Left lung (tissue), 4 donors: ENCODE measurements at regions not wholly inside any gene's neighbourhood (a gene's known extent, or its start where the extent isn't known, plus 50 kb on each side); places are given as distances from the start of the nearest gene placed in this dataset.

Experiments
- ATAC-seq: fragments of 200-7000 bp; cut with Tn5 transposase; one replicate; pipeline ENCODE4 v1.9.1; 2020; ENCODE audit warnings: moderate library complexity
- DNase-seq, 4 donors: peaks; one replicate each; pipeline ENCODE4 v3.0.0-alpha.2; 2013 to 2020
- H3K27ac ChIP-seq, 2 donors: fragments of 200-600 bp; sonication (generic) in 1 of 2; one replicate each; pipeline versions ENCODE4 v1.5.0 to v1.8.0; 2020 to 2021
- H3K27me3 ChIP-seq, 2 donors: fragments of 200-600 bp; sonication (generic) in 1 of 2; one replicate each; pipeline versions ENCODE4 v1.5.0 to v1.8.0; 2020 to 2021
- H3K36me3 ChIP-seq, 2 donors: fragments of 200-600 bp; sonication (generic) in 1 of 2; one replicate each; pipeline versions ENCODE4 v1.5.0 to v1.8.0; 2020 to 2021
- H3K4me1 ChIP-seq, 2 donors: fragments of 200-600 bp; one replicate each; pipeline ENCODE4 v1.8.0; 2021
- H3K4me3 ChIP-seq, 2 donors: fragments of 200-600 bp; sonication (generic) in 1 of 2; one replicate each; pipeline versions ENCODE4 v1.5.0 to v1.8.0; 2020 to 2021; ENCODE audit warnings: mild to moderate bottlenecking in 1 of 2
- H3K9me3 ChIP-seq, 2 donors: fragments of 200-600 bp; sonication (generic) in 1 of 2; one replicate each; pipeline versions ENCODE4 v1.5.0 to v1.8.0; 2020 to 2021
- CTCF ChIP-seq, 2 donors: fragments of 200-600 bp; sonication (generic) in 1 of 2; IDR thresholded peaks; one replicate each; pipeline versions ENCODE4 v1.5.0 to v1.8.0; 2021; ENCODE audit warnings: antibody characterized with exemption in 2 of 2
- intact Hi-C, 2 donors: fragments of 100-400 bp; cut with DNase I; formaldehyde crosslinking; loops; one replicate each; pipeline versions ENCODE4 v1.11.2 to v1.14.2; 2022
- donor health status: DM: no; HTN: yes; CAD: no.
- donor health status: DM: no; HTN: no; CAD: no.

- no peaks in the 10 kb centered on the region for H3K4me1 ChIP-seq
- DNase-seq (no peak), ATAC-seq (no peak)
These were observed 450.5 kb upstream of the MPDZ start for GRCh38 chr9:13729955-13730354.

GRCh38 chr9:13728917-13729811, 449.7 kb upstream of the MPDZ start:
- ATAC-seq (no peak), DNase-seq (no peak)
- H3K27ac ChIP-seq: no peak overlapping the region
- intact Hi-C loops: no loop called here
- no peaks in the 10 kb centered on the region for H3K27me3 ChIP-seq
- H3K9me3 ChIP-seq: no peaks in the 10 kb centered on the region
- H3K4me1 ChIP-seq: no peaks in the 10 kb centered on the region
- no peak overlapping the region for H3K4me3 ChIP-seq
- H3K36me3 ChIP-seq: no peaks in the 10 kb centered on the region
- TF ChIP-seq CTCF (IDR thresholded peaks at IDR 0.05): no peak

More at GRCh38 chr9:13729955-13730354, 450.5 kb upstream of the MPDZ start:
- H3K27ac ChIP-seq: no peak overlapping the region
- intact Hi-C loops: no loop called here
- H3K4me3 ChIP-seq: no peak overlapping the region
- H3K36me3 ChIP-seq: no peaks in the 10 kb centered on the region
- H3K27me3 ChIP-seq: no peaks in the 10 kb centered on the region
- TF ChIP-seq CTCF (IDR thresholded peaks at IDR 0.05): no peak
- H3K9me3 ChIP-seq: no peaks in the 10 kb centered on the region

- Histone ChIP-seq H3K4me3 (no peak overlapping the region), H3K27me3 (no peaks in the 10 kb centered on the region), H3K36me3 (no peaks in the 10 kb centered on the region), H3K4me1 (no peaks in the 10 kb centered on the region), H3K9me3 (no peaks in the 10 kb centered on the region), H3K27ac (no peak overlapping the region)
- no peak for TF ChIP-seq CTCF (IDR thresholded peaks at IDR 0.05)
- no peak for ATAC-seq
- no peak for DNase-seq
- intact Hi-C loops: no loop called here
These were observed 448.6 kb upstream of the MPDZ start for GRCh38 chr9:13728131-13728530.

- no peak for TF ChIP-seq CTCF (IDR thresholded peaks at IDR 0.05)
- H3K27ac ChIP-seq: no peak overlapping the region
- no peak for ATAC-seq
- no peaks in the 10 kb centered on the region for H3K4me1 ChIP-seq
- intact Hi-C loops: no loop called here
- peaks cover 0 to 6% of the 10 kb centered on the region in 2 donors for H3K9me3 ChIP-seq
- DNase-seq: no peak
- no peaks in the 10 kb centered on the region for H3K27me3 ChIP-seq
- H3K4me3 ChIP-seq: no peak overlapping the region
- no peaks in the 10 kb centered on the region for H3K36me3 ChIP-seq
These were observed 447.3 kb upstream of the MPDZ start for GRCh38 chr9:13726746-13727145.

GRCh38 chr9:13725516-13725915, 446.0 kb upstream of the MPDZ start:
- DNase-seq (no peak), ATAC-seq (no peak)
- Histone ChIP-seq H3K27me3 (no peaks in the 10 kb centered on the region), H3K36me3 (no peaks in the 10 kb centered on the region), H3K4me1 (no peaks in the 10 kb centered on the region), H3K4me3 (no peak overlapping the region), H3K27ac (no peak overlapping the region), H3K9me3 (peaks cover 0 to 7% of the 10 kb centered on the region in 2 donors)
- intact Hi-C loops: no loop called here
- TF ChIP-seq CTCF (IDR thresholded peaks at IDR 0.05): no peak
